Heart left ventricle (tissue), 13 donors: ENCODE measurements at regions not wholly inside any gene's neighbourhood (a gene's known extent, or its start where the extent isn't known, plus 50 kb on each side); places are given as distances from the start of the nearest gene placed in this dataset.
"Not testable (repeated sequence)": the region's sequence is repeated elsewhere in the genome, so short reads cannot be mapped to it uniquely, and the experiment has no call there.

ENCODE experiments used
- CTCF ChIP-seq, 12 donors: fragments of 200-600 bp; sonication (generic) in 4 of 12; IDR thresholded peaks; one replicate each; pipeline versions ENCODE4 v1.5.0 to v1.8.0; 2018 to 2022; ENCODE audit warnings: antibody characterized with exemption in 12 of 12, mild to moderate bottlenecking in 5 of 12
- POLR2A ChIP-seq, 2 donors: fragments of 450-650 bp; IDR thresholded peaks; one replicate each; pipeline ENCODE4 v1.6.1; 2017; ENCODE audit warnings: antibody characterized with exemption in 2 of 2, mild to moderate bottlenecking in 2 of 2, moderate library complexity in 2 of 2
- donor health status: ischemic (EF 13 %, LVEDD 7.1; RV severe dilation, severe dysfunction).
- donor health status: DM: no; HTN: yes; CAD: no.
- donor health status: DM: no; HTN: no; CAD: no.
- donor health status: ischemic (EF 25% LVEDD 6.9; RV normal size, moderate dysfunction).
- donor health status: ischemic (EF 25% LVEDD 5.7; RV mildly dilated, moderate dysfunction).
- donor health status: ischemic (EF 35%, LVEDD 5.7; RV mildly dilated, moderate dysfunction).
- donor health status: nonischemic (EF 11% LVEDD 7.7; RV severe dilation, severe dysfunction).
- donor health status: DM: yes; HTN: yes; CAD: no.
- donor health status: PGD.
- donor health status: ischemic (EF 29% LVEDD 5.4; RV normal size, mild dysfunction).
- donor health status: nonischemic (EF 23%, LVEDD 6.1; RV moderate dilation, normal function).

DNA sequence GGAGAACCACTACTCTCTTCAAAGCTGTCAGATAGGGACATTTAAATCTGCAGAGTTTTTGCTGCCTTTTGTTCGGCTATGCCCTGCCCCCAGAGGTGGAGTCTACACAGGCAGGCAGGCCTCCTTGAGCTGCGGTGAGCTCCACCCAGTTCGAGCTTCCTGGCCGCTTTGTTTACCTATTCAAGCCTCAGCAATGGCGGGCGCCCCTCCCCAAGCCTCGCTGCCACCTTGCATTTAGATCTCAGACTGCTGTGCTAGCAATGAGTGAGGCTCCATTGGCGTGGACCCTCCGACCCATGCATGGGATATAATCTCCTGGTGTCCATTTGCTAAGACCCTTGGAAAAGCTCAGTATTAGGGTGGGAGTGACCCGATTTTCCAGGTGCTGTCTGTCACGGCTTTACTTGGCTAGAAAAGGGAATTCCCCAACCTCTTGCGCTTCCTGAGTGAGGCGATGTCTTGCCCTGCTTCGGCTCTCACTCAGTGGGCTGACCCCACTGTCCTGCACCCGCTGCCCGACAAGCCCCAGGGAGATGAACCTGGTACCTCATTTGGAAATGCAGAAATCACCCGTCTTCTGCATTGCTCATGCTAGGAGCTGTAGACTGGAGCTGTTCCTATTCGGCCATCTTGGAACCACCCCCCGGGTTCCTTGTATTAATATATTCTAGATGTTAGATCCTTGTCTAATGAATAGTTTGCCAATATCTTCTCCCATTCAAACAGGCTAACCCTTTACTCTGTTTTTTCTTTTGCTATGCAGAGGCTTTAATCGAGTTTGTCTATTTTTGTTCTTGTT lies 113.8 kb downstream of the COX7C start:
- not testable (repeated sequence) for TF ChIP-seq POLR2A, CTCF (IDR thresholded peaks at IDR 0.05)
